CD4-positive, alpha-beta T cell treated with Interleukin-15 for 1 hour (primary cell): ENCODE measurements at regions not wholly inside any gene's neighbourhood (a gene's known extent, or its start where the extent isn't known, plus 50 kb on each side); places are given as distances from the start of the nearest gene placed in this dataset.
"Not testable (repeated sequence)": the region's sequence is repeated elsewhere in the genome, so short reads cannot be mapped to it uniquely, and the experiment has no call there.

ENCODE experiments used
- DNase-seq: peaks from one replicate; pipeline ENCODE4 v3.0.0-alpha.2; 2020

- no peak for DNase-seq
Measured at GRCh38 chr3:34139566-34139965, 341.1 kb downstream of the PDCD6IP start.

DNA sequence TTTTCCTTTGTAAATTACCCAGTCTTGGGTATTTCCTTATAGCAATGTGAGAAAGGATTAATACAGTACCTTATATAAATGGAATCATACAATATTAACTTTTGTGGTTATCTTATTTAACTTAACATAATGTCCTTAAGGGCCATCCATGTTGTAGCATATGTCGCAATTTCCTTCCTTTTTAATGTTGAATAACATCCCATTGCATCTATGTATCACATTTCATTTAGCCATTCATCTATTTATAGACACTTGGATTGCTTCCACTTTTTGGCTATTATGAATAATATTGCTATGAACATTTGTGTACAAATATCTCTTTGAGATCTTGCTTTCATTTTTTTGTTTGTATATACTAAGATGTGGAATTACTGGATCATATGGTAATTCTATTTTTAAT is 342.2 kb downstream of the PDCD6IP start:
- DNase-seq, result no peak

- DNase-seq, result no peak
Measured at GRCh38 chr3:34141841-34142337, 343.5 kb downstream of the PDCD6IP start.

- DNase-seq, result no peak
Measured at GRCh38 chr3:34145796-34146195, 347.4 kb downstream of the PDCD6IP start.

- DNase-seq, result no peak
Measured at GRCh38 chr3:34146596-34146995, 348.2 kb downstream of the PDCD6IP start.

DNA sequence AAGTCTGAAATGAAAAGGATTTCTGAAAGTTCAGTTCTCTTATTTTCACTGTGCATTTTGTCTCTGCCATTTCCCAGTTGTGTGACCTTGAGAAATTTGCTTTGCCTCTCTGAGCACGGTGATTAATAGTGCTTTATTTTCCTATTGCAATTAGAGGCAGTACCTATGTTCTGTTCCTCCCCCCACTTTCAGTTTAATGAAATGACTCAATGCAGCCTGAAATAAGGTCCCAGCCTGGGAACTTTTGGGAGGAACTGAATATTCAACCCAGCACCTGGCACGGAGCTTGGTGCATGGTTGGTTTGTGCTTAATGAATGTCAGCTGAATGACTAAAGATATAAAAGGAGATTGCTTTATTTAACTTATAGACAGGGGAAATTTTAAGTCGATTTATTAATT is 352.6 kb downstream of the PDCD6IP start:
- DNase-seq, result no peak

DNA sequence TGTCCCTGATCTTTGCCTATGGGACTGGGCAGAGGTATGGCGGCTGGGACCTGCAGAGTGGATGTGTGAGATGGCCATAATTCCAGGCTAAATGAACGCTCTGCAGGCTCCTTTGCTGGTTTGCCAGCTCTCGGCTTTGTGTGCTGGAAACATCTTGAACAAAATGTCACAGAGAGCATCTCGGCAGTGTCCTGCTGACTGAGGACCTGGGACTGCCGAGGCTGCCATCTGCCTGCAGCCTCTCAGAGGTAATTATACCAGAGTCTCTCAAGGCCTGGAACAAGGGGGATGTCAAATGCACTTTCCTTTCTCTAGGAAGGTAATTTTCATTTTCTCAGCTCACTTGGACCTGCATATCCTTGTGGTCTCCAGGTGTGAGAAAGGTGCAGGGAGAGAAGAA is 354.2 kb downstream of the PDCD6IP start:
- no peak for DNase-seq

DNA sequence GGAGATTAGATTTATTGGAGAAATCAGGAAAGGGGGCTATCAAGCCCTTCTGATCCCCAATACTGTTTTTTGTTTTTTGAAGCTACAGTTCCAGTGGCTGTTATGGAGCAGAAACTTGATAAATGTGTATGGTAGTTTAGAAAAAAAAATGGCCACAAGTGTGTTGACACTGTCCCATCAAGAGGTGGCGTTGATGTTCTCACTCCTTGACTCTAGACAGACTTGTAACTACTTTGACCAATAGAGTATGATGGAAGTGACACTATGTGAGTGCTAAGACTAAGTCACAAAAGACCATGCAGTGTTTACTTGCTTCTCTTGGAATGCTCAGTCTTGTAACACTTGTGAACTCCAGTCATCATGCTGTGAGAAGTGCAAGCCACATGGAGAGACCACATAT is 356.7 kb downstream of the PDCD6IP start:
- no peak for DNase-seq

DNA sequence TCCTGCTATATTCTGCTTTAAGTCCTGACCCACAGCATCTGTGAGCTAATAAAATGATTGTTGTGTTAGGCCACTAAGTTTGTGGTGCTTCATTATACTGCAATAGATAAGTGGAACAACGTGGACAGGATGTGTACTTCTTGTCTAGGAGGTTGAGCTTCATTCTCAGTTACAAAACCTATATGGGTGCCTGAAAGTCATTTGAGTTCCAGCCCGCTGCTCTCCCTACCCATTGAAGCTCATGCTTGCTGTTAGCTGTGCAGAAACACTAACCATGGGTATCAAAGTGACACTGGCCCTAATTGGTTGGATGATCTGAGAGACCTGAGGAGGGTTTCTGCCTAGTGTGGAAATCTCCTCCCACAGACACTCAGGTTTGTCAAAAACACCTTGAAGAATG is 357.2 kb downstream of the PDCD6IP start:
- no peak for DNase-seq

DNA sequence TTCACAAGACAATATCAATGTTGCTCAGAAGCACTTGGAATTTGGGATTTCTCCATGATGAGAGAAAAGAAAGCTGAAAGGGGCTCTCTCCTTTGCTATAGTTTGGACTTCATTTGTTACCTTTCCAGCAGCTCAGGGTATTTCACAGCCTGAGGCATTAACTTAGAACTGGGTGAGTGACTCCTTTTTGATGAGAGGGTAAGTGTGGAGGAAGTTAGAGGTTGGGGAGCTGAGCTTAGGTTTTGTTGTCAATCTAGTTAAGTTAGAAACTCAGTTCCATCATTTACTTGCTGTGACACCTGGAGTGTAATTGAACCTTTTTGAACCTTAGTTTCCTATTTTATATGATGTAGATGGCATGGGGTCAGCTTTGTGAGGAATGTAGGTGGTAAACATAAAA is 359.1 kb downstream of the PDCD6IP start:
- no peak for DNase-seq

- no peak for DNase-seq
Measured at GRCh38 chr3:34159613-34160420, 361.4 kb downstream of the PDCD6IP start.

GRCh38 chr3:34169636-34170035 is 371.2 kb downstream of the PDCD6IP start:
- not testable (repeated sequence) for DNase-seq

- no peak for DNase-seq
Measured at GRCh38 chr3:34174740-34175139, 376.3 kb downstream of the PDCD6IP start.

DNA sequence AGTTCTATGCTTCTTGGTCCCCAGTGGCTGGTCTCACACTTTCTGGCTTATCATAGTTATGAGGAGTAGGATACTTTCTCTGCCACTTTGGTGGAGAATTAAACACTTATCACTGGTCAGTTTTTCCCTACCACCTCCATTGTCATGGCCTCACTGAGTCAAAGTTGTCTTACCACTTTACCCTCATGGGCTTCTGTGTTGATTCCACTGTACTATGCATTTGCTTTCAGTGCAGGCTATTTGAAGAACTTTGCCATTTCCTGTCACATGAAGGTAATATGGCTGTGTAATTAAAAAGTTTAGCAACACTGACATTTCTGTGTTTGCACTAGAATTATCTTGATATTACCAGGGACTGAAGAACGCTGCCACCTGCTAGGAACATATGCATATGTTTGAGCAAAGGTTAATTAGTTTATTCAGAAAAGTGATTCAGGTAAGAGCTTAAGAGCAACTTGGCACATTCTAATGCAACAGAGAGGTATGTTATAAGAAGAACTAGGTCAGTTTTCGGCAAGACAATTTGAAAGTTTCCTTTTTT is 377.3 kb downstream of the PDCD6IP start:
- DNase-seq, result no peak

- DNase-seq, result no peak
Measured at GRCh38 chr3:34176723-34177122, 378.3 kb downstream of the PDCD6IP start.

- no peak for DNase-seq
Measured at GRCh38 chr3:34178415-34178814, 380.0 kb downstream of the PDCD6IP start.

- DNase-seq, result no peak
Measured at GRCh38 chr3:34179716-34180115, 381.3 kb downstream of the PDCD6IP start.

- DNase-seq, result no peak
Measured at GRCh38 chr3:34180532-34180931, 382.1 kb downstream of the PDCD6IP start.

DNA sequence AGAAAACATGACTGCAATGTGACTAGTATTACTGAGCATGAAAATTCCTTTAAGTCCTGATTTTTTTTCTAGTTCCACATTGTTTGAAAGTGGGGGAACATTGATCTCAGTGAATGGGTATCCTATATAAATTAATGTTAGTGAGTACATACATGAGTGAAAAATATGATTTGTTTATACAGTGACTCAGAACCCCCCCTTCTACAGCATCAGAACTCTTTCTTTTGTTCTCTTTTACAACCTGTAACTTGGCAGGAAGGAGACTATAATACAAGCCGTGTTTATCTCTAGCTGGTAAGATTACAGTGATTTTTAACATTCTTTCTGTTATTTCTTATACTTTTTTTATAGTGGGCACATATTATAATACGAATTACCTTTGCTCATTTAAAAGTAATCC is 384.7 kb downstream of the PDCD6IP start:
- no peak for DNase-seq

DNA sequence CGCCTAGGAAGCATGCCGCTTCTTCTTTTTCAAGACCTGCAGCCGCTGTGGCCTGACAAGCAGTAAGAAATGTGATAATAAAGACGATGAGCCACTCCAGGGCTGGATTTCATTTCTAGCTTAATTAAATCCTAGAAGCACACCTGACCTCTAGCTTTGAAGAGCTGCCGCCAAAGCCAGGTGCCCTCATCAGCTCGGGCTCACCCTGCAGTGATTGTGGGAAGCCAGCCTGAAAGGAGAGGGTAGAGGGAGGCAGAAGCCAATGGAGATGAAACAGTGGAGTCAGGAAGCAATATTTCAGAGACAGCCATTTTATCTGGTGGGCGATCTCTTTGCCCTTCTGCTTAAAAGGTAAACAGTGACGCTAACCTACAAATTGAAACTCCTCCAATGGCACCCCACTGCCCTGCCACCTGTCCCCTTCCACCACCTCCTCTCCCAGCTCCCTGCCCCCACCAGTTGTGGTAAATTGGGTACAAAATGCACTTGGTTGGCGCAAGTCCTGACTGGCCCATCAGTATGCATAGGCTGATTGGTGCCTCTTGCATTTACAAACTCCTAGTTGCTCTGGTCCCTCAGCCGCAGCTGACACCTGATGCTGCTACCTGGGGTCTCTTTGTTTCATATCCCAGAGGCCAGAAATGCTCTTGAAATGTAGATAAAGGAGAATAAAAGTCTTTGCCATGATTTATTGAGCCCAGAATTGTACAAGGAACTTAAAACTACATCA is 385.3 kb downstream of the PDCD6IP start:
- no peak for DNase-seq

DNA sequence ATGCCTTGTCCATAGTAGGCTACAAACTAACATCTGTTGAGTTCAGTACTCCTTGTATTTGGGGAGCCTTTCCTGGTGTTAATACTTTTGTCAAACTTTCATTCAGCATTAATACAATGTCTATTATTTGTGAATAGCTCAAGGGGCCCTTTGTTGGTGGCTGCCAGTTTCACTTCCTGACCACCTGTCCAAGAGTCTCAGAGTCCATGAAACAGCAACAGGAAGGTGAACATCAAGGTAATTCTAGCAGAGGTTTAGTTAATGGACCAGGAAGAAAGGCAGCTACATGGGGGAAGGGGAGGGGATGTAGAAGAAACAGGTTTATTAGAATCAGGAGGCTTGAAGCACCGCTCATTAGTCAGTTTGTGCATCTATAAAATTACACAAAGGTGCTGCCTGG is 386.9 kb downstream of the PDCD6IP start:
- DNase-seq, result no peak

GRCh38 chr3:34189133-34189532 is 390.7 kb downstream of the PDCD6IP start:
- no peak for DNase-seq

GRCh38 chr3:34196914-34197313 is 398.5 kb downstream of the PDCD6IP start:
- no peak for DNase-seq

DNA sequence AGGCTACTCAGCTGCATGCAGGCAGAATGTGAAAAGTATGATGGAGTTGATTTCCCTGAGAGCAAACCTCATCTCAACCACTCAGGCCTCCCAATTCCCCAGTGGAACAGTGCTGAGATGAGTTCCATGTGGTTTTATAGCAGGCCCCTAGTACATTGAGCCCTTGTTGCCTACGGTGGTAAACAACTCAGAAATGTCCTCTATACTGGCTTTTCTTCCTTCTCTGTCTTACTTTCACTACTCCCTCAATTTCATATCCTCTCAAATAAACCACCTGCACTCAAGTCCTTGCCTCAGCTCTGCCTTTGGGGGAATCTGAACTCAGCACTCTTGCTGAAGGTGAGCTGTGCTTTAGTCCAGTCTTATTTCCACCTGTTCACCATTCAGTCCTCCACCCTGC is 399.9 kb downstream of the PDCD6IP start:
- no peak for DNase-seq
